Inflammatory macrophage treated with lipopolysaccharide for 1 hour (primary cell): ENCODE measurements at regions not wholly inside any gene's neighbourhood (a gene's known extent, or its start where the extent isn't known, plus 50 kb on each side); places are given as distances from the start of the nearest gene placed in this dataset.

Source experiments
- DNase-seq, 2 donors: peaks; one replicate each; pipeline ENCODE4 v3.0.0-alpha.2; 2020 to 2022

DNA sequence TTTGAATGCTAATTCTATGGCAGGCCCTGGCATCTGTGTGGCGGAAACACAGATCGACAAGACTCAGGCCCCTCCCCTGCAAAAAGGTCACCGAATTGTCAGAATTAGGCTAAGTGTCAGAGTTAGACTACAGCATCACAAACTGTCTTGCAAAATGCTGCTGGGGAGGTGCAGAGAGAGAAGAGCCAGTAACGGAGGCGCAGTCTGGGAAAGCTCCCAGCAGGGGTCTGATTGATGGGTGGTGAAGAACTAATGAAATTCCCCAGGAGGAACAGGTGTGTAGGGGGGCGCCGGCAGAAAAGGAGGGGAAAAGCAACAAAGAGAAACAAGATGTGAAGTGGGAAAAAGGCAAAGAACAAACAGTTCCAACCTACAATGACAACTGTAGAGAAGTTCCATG, 72.7 kb upstream of the TAMM41 start:
- DNase-seq, result no peak

DNA sequence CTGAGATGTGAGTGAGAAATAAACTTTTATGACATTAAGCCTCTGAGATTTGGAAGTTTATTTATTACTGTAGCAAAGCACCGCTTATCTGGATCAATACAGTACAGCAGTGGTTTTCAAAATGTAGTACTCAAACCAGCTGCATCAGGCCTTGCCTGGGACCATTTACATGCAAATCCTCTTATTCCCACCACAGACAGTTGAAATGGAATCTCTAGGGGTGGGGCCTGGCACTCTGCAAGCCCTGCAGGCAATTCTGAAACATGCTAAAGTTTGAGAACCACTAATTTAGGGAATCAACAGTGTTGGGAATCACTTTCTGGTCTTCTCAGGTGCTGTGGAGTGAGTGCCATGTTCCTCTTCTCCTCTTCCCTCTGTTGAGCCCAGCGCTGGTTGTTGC, 77.8 kb upstream of the TAMM41 start:
- no peak for DNase-seq

DNA sequence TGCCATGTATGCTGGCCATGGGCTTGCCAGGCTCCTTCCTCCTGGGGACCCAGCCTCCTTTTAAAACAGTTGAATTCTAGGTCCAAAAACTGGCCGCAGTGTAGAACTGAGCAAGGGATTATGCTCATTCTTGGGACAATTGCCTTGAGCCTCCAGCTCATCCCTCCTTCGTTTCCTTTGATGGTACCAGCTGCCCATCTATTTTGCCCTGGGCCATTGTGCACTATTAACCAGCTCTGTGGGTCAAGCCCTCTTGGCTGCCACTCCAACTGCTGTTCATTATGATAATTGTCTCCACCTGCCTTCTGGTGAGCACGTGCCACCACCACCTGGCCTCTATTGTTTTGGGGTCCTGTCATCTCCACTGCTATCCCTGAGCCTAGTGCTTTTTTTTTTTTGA, 75.8 kb upstream of the SYN2 start:
- DNase-seq, result no peak

DNA sequence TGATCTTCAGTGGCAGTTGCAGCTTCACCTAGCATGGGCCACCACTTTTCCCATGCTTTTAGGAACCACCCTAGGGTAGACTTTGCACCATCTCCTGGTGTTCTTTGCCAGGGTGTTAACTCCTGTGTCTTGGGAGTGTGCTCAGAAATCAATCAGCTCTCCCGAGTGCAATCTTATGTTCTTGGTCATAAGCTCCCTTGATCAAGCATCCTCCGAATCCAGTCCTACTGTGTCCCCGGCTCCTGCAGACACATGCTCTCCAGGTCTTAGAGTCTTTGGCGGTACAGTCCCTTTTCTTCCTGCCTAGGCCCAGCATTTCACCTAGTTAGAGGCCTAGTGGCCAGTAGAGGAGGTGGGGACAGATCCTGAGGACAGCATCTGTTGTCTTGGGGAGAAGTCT, 74.7 kb upstream of the SYN2 start:
- no peak for DNase-seq

DNA sequence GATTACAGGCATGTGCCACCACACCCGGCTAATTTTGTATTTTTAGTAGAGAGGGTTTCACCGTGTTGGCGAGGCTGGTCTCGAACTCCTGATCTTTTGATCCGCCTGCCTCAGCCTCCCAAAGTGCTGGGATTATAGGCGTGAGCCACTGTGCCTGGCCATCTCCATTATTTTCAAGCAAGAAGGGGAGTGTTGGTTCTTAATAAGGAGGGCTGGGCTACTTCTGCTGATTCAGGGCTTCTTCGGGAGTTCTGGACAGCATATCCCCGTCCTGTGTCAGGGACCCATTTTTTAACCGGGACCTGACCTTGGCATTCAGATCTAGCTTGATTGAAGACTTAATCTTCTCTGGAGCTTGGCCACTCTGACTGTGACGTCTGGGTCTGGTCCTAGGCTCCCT, 74.1 kb upstream of the SYN2 start:
- DNase-seq, result no peak

DNA sequence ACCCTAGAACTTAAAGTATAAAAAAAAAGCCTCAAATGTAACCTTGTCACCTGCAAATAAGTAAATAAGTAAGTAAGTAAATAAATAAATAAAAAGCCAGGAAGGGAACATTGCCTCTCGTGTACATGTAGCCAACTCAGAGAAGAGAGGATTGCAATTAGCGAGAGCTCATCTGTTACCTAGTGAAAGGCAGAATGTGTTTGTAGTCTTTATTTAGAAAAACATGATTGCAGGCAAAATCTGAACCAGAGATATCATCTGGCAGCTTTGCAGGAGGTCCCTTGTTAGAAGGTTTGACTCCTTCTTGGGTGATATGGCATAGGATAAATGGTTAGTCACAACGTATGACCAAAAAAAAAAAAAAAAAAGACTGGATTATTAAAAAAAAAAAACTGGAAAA, 71.6 kb upstream of the SYN2 start:
- DNase-seq, result no peak

DNA sequence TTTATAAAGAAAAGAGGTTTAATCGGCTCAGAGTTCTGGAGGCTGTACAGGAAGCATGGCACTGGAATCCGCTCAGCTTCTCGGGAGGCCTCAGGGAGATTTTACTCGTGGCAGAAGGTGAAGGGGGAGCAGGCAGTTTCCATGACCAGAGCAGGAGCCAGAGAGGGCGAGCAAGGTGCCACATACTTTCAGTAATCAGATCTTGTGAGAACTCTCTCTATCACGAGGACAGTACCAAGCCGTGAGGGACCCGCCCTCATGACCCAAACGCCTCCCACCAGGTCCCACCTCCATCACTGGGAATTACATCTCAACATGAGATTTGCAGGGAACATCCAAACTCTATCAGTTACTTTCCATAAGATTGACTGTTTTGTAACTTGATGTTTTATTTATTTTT, 70.7 kb upstream of the SYN2 start:
- DNase-seq, result no peak

DNA sequence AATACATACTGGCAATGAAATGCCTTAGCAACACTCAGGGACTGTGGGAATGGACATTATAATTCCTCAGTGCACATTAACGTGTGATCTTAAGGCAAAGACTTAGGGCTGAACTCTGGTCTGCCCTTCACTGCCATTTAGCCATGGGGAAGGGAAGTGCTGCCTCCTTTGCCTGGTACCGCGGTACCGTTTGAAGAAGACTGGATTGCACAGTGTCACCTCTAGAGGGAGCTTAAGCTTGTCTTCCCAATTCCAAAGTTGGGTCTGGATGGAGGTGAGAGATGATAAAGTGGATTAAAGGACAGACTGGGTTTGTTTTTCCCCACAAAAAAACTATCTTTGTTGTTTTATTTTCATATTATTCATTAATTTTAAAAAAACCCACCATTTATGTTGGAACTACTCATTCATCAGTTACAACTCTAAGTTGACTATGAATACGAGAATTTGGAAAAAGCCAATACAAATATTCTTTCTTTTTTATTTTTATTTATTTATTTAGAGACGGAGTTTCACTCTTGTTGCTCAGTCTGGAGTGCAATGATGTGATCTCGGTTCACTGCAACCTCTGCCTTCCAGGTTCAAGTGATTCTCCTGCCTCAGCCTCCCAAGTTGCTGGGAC, 60.0 kb upstream of the SYN2 start:
- DNase-seq, result peak; percentile 5 to 12

DNA sequence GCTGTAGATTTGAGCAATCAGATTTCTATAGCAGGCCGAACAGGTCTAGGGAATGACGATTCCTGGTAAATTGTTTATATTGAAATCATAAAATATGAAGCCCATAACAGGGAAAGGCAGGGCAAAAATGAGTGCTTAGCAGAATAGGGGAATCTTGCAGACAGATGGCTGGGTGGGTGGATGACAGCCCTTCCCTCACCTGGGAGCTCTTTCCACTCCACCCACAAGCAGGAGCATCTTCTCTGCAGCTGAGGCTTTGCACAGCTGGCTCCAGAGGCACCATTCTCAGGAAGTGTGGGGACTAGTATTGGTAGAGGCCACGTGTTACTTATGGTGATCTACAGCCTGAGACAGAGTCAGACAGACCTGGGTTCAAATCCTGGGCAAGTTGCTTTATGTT, 55.9 kb upstream of the SYN2 start:
- no peak for DNase-seq

DNA sequence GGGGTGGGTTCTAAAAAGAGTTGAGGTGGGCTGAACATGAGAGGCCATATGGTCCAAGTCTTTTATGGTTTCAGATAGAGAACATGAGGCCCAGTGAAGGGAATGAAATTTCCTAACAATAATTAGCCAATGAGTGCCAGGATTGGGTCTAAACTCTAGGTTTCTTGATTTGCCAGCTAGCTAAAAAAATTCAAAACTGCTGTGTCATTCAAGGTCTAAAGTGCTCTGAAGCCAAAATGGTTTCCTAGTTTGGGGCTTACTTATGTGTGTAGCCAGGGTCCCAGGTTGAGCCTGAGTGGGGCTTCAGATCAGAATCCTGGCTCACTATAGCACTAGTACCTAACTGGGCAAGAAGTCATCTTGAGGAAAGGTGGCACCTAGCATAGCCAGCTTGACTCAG, 55.3 kb upstream of the SYN2 start:
- no peak for DNase-seq

DNA sequence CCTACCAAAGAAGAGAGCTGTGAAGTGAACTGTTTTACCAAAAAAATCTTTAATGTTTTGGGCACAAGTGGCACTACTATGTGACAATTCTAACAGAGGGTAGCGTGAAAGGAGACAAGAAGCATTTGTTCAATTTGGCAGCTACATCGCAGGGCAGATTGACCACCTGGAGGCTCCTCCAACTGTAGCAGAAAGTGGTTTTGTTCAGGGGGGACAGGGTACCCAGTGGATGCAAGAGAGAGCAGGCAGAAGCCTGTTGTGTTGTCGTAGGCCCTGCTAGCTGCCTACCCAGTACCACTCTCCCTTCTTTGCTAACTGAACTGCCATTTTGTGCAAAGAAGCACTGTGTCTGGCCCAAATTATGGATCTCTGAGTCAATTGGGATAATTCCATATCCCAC, 54.8 kb upstream of the SYN2 start:
- no peak for DNase-seq

DNA sequence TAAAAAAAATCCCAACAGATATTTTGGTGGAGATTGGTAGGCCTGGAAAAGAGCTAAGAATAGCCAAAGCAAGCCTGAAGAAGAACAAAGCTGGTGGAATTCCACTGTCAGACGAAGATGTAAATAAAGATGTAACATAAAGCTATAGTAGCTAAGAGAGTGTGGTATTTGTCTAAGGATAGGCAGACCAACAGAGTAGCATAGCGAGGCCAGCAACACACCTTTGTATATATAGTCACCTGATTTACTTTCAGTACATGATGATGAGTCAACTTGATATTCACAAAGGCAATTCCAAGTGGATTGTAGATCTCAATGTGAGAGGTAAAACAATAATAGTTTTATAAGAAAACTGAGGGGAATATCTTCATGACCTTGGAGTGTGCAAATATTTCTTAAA, 53.6 kb upstream of the SYN2 start:
- no peak for DNase-seq

DNA sequence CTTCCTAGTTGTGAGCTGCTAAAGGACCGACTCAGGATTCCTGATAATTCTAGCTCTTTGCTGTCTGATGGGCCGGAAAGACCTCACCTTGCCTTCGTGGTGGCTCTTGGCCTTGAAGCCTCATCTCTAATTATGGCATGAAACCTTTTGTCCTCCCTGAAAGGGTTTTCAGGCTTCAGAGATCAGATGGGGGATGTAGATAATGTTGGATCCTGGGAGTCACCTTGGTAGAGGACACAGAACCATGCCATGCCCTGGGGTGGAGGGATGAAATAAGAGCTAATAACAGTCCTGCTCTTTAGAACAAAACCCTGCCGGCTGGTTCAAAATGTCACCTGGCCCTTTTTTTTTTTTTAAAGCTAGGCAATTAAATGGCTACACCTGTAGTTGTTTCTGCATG, 50.8 kb upstream of the SYN2 start:
- DNase-seq, result no peak

DNA sequence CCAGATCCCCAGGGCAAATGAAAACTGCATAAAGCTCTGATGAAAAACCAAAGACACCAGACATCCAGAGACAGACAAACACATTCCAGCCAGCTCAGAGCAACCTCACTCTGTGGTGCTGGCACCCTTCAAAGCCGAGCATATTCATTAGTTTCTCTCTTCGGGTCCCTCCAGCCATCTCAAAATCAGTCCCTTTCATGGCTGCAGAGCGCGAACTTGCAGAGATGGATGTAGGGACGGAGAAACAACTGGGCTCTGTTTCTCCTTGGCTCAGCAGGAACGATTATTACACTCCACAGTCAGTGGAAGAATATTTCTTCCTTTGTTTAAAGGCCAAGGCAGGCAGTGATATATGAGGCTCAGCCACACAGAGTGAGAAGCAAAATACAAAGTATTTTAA, 50.4 kb upstream of the SYN2 start:
- DNase-seq, result no peak

DNA sequence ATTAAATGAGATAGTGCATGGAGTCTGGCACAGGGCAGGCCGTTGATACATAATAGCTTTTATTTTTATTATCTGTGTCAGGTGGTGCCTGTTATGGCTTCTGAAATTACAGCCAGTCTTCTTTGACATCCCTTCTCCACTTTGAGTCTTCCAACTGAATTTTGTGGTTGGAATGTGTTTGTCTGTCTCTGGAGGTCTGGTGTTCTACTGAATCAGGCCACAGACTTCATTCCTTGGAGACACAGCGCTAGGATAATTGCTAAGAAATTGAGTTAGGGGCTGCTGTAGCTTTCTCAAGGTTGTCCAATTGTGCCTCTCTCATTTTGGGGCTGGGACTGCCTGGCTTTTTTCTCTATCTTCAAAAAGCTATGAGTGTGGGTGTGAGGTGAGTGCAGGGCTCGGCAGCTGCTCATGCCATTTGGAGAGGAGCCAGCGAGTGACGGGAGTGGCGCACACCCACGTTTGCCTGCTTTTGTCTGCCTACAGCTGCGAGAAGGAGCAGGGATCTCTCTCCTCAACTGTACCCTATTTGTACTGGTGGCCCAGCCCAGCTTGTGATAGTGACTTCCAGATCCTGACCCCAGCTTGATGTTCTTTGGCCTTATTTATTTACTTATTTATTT, 49.8 kb upstream of the SYN2 start:
- no peak for DNase-seq
